ENCODE measurements at regions not wholly inside any gene's neighbourhood (a gene's known extent, or its start where the extent isn't known, plus 50 kb on each side); places are given as distances from the start of the nearest gene placed in this dataset.

DNA sequence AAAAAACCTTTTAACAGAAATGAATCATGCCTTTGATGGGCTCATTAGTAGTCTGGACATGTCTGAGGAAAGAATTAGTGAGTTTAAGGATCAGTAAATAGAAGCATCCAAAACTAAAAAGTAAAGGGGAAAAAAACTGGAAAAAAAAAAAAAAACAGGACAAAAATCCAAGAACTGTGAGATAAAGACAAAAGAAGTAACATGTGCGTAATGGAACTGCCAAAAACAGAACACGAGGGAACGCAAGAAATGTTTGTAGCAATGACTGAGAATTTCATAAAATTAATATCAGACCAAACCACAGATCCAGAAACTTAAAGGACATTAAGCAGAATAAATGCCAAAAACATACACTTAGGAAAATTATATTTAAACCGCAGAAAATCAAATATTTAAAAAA, 77.4 kb downstream of the MS4A13 start:
- Histone ChIP-seq H3K27me3 (ENCODE audit: control insufficient read depth in 4 of 4, insufficient read depth in 4 of 4, low read length in 3 of 4) (no peaks in the 10 kb centered on the region), H3K27ac (ENCODE audit: low read depth in 1 of 2, low read length in 2 of 2) (no peak overlapping the region), H3K9me3 (ENCODE audit: control insufficient read depth in 4 of 4, low read length in 3 of 4) (no peaks in the 10 kb centered on the region), H3K36me3 (ENCODE audit: control insufficient read depth in 4 of 4, insufficient read depth in 3 of 4, low read depth in 1 of 4, low read length in 3 of 4) (no peaks in the 10 kb centered on the region), H3K9ac (ENCODE audit: low read depth in 1 of 2, low read length in 2 of 2) (no peak overlapping the region), H3K4me3 (ENCODE audit: low read depth in 1 of 3, low read length in 3 of 3) (no peak overlapping the region), H3K4me1 (ENCODE audit: control insufficient read depth in 4 of 4, insufficient read depth in 4 of 4, low read length in 3 of 4) (no peaks in the 10 kb centered on the region)
- 93% methylated on average over 4 of the region's 4 CpGs for WGBS
- DNase-seq (ENCODE audit: low spot score): no peak
- no peak for TF ChIP-seq HNF4G (IDR thresholded peaks at IDR 0.05)
- no peak for TF ChIP-seq GABPA (IDR thresholded peaks at IDR 0.05 in 1 of 2, conservative IDR thresholded peaks at IDR 0.05 in 1 of 2)
- no peak for TF ChIP-seq RAD21 (IDR thresholded peaks at IDR 0.05)
- TF ChIP-seq HNF4A (conservative IDR thresholded peaks at IDR 0.05): no peak
- TF ChIP-seq, protein P1, sequence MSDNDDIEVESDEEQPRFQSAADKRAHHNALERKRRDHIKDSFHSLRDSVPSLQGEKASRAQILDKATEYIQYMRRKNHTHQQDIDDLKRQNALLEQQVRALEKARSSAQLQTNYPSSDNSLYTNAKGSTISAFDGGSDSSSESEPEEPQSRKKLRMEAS (IDR thresholded peaks at IDR 0.05): no peak
- TF ChIP-seq, protein P2, sequence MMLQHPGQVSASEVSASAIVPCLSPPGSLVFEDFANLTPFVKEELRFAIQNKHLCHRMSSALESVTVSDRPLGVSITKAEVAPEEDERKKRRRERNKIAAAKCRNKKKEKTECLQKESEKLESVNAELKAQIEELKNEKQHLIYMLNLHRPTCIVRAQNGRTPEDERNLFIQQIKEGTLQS (IDR thresholded peaks at IDR 0.05): no peak
- TF ChIP-seq YY1 (IDR thresholded peaks at IDR 0.05): no peak
- no peak for TF ChIP-seq NR2F2 (IDR thresholded peaks at IDR 0.05)

DNA sequence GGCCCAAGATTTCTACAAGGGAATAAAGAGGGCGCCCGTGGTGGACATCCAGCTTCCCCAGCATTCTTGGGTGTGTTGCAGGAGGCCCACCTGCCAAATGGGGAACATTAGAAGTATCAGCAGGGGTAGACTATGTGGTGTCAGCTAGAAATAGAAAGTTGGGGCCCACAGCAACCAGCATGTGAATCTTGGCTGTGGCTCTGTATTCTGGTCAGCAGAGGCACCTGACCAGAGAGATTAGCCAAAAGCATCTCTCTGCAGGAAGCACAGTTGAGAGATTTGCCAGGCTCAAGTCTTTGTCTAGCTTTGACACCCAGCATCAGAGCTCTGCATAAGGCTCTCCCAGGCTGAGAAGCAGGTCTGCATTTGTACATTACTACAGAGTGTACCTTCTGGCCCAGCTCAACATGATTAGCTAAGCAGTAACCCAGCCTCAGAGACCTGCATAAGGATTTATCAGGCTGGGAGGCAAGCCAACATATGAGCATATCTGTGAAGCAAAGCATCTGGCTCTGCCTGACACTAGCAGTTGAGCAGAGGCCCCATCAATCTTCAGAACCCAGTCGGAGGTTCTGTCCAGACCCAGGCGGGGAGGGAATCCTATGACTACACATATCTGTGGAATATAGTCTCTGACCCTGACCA, 79.9 kb downstream of the MS4A13 start:
- H3K4me1 ChIP-seq (ENCODE audit: control insufficient read depth in 4 of 4, insufficient read depth in 4 of 4, low read length in 3 of 4): no peaks in the 10 kb centered on the region
- H3K36me3 ChIP-seq (ENCODE audit: control insufficient read depth in 4 of 4, insufficient read depth in 3 of 4, low read depth in 1 of 4, low read length in 3 of 4): no peaks in the 10 kb centered on the region
- no peak overlapping the region for H3K4me3 ChIP-seq (ENCODE audit: low read depth in 1 of 3, low read length in 3 of 3)
- H3K9me3 ChIP-seq (ENCODE audit: control insufficient read depth in 4 of 4, low read length in 3 of 4): no peaks in the 10 kb centered on the region
- no peak overlapping the region for H3K27ac ChIP-seq (ENCODE audit: low read depth in 1 of 2, low read length in 2 of 2)
- H3K9ac ChIP-seq (ENCODE audit: low read depth in 1 of 2, low read length in 2 of 2): no peak overlapping the region
- no peaks in the 10 kb centered on the region for H3K27me3 ChIP-seq (ENCODE audit: control insufficient read depth in 4 of 4, insufficient read depth in 4 of 4, low read length in 3 of 4)
- TF ChIP-seq GABPA (IDR thresholded peaks at IDR 0.05 in 1 of 2, conservative IDR thresholded peaks at IDR 0.05 in 1 of 2) (no peak), FOXA2 (IDR thresholded peaks at IDR 0.05) (no peak), YY1 (IDR thresholded peaks at IDR 0.05) (no peak), RXRA (IDR thresholded peaks at IDR 0.05) (no peak), JUND (IDR thresholded peaks at IDR 0.05) (no peak), RAD21 (IDR thresholded peaks at IDR 0.05) (no peak), HNF4G (IDR thresholded peaks at IDR 0.05) (no peak), NR2F2 (IDR thresholded peaks at IDR 0.05) (no peak)
- TF ChIP-seq, protein P3, sequence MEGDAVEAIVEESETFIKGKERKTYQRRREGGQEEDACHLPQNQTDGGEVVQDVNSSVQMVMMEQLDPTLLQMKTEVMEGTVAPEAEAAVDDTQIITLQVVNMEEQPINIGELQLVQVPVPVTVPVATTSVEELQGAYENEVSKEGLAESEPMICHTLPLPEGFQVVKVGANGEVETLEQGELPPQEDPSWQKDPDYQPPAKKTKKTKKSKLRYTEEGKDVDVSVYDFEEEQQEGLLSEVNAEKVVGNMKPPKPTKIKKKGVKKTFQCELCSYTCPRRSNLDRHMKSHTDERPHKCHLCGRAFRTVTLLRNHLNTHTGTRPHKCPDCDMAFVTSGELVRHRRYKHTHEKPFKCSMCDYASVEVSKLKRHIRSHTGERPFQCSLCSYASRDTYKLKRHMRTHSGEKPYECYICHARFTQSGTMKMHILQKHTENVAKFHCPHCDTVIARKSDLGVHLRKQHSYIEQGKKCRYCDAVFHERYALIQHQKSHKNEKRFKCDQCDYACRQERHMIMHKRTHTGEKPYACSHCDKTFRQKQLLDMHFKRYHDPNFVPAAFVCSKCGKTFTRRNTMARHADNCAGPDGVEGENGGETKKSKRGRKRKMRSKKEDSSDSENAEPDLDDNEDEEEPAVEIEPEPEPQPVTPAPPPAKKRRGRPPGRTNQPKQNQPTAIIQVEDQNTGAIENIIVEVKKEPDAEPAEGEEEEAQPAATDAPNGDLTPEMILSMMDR (IDR thresholded peaks at IDR 0.05; ENCODE audit: low read depth, low read length, missing input control): no peak
- TF ChIP-seq, protein P2 (IDR thresholded peaks at IDR 0.05): no peak
- TF ChIP-seq, protein P4, sequence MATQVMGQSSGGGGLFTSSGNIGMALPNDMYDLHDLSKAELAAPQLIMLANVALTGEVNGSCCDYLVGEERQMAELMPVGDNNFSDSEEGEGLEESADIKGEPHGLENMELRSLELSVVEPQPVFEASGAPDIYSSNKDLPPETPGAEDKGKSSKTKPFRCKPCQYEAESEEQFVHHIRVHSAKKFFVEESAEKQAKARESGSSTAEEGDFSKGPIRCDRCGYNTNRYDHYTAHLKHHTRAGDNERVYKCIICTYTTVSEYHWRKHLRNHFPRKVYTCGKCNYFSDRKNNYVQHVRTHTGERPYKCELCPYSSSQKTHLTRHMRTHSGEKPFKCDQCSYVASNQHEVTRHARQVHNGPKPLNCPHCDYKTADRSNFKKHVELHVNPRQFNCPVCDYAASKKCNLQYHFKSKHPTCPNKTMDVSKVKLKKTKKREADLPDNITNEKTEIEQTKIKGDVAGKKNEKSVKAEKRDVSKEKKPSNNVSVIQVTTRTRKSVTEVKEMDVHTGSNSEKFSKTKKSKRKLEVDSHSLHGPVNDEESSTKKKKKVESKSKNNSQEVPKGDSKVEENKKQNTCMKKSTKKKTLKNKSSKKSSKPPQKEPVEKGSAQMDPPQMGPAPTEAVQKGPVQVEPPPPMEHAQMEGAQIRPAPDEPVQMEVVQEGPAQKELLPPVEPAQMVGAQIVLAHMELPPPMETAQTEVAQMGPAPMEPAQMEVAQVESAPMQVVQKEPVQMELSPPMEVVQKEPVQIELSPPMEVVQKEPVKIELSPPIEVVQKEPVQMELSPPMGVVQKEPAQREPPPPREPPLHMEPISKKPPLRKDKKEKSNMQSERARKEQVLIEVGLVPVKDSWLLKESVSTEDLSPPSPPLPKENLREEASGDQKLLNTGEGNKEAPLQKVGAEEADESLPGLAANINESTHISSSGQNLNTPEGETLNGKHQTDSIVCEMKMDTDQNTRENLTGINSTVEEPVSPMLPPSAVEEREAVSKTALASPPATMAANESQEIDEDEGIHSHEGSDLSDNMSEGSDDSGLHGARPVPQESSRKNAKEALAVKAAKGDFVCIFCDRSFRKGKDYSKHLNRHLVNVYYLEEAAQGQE (IDR thresholded peaks at IDR 0.05): no peak
- TF ChIP-seq, protein P5, sequence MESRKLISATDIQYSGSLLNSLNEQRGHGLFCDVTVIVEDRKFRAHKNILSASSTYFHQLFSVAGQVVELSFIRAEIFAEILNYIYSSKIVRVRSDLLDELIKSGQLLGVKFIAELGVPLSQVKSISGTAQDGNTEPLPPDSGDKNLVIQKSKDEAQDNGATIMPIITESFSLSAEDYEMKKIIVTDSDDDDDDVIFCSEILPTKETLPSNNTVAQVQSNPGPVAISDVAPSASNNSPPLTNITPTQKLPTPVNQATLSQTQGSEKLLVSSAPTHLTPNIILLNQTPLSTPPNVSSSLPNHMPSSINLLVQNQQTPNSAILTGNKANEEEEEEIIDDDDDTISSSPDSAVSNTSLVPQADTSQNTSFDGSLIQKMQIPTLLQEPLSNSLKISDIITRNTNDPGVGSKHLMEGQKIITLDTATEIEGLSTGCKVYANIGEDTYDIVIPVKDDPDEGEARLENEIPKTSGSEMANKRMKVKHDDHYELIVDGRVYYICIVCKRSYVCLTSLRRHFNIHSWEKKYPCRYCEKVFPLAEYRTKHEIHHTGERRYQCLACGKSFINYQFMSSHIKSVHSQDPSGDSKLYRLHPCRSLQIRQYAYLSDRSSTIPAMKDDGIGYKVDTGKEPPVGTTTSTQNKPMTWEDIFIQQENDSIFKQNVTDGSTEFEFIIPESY (IDR thresholded peaks at IDR 0.05): no peak
- TF ChIP-seq, protein P1 (IDR thresholded peaks at IDR 0.05): no peak
- WGBS: 74% methylated on average over 4 of the region's 4 CpGs
- DNase-seq (ENCODE audit: low spot score): no peak

All from liver (tissue), 8 donors.